ENCODE measurements at regions not wholly inside any gene's neighbourhood (a gene's known extent, or its start where the extent isn't known, plus 50 kb on each side); places are given as distances from the start of the nearest gene placed in this dataset.
"Not testable (repeated sequence)": the region's sequence is repeated elsewhere in the genome, so short reads cannot be mapped to it uniquely, and the experiment has no call there.

DNA sequence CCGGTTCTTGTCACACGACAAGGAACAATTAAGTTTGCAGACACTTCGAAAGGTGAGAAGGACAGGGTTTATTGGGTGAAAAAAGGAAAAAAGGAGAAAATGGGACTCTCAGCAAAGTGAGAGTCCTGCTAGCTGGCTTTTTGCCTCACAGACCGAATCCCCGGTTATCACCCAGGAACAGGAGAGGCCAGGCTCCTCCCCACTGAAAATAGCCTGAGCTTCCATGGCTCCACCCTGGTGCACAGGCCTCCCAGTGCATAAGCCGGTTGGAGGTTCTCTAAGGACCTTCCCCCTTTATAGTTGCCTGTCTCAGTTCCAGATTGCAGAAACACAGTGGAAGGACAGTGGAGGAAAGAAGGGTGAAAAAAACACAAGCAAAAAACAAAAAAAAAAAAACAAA is 571.7 kb downstream of the KCTD12 start:
- H3K36me3 ChIP-seq, result no peaks in the 10 kb centered on the region
- DNase-seq, result no peak
- intact Hi-C loops (cut with DNase I; ENCODE audit: low total_unique reads), result no loop called here
- H3K4me3 ChIP-seq, result no peak overlapping the region
- H3K9me3 ChIP-seq, result no peaks in the 10 kb centered on the region
- TF ChIP-seq POLR2A (IDR thresholded peaks at IDR 0.05), result no peak
- no peak overlapping the region for H3K27ac ChIP-seq
- no peaks in the 10 kb centered on the region for H3K27me3 ChIP-seq
- no peaks in the 10 kb centered on the region for H3K4me1 ChIP-seq

DNA sequence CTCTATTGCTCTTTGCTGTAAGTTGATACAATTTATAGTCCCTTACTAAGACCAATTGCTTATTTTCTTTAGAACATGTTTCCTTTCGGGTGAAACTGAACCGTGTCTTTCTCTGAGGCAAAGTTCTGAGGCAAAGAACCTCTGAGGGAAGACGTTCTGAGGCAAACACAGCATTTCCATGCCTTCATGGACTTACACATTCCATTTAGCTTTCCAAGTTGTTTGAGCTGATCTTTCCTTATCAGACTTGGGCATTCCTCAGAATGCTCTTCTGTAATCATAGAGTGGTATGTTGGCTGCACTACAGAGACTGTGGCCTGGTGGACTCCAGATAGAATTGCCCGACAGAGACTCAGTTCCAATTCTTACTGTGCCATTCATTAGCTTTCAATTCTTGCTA is 579.1 kb downstream of the KCTD12 start:
- no peaks in the 10 kb centered on the region for H3K4me1 ChIP-seq
- no peak overlapping the region for H3K27ac ChIP-seq
- no peaks in the 10 kb centered on the region for H3K36me3 ChIP-seq
- TF ChIP-seq, protein P1, sequence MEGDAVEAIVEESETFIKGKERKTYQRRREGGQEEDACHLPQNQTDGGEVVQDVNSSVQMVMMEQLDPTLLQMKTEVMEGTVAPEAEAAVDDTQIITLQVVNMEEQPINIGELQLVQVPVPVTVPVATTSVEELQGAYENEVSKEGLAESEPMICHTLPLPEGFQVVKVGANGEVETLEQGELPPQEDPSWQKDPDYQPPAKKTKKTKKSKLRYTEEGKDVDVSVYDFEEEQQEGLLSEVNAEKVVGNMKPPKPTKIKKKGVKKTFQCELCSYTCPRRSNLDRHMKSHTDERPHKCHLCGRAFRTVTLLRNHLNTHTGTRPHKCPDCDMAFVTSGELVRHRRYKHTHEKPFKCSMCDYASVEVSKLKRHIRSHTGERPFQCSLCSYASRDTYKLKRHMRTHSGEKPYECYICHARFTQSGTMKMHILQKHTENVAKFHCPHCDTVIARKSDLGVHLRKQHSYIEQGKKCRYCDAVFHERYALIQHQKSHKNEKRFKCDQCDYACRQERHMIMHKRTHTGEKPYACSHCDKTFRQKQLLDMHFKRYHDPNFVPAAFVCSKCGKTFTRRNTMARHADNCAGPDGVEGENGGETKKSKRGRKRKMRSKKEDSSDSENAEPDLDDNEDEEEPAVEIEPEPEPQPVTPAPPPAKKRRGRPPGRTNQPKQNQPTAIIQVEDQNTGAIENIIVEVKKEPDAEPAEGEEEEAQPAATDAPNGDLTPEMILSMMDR (IDR thresholded peaks at IDR 0.05), result no peak
- TF ChIP-seq POLR2A (IDR thresholded peaks at IDR 0.05), result no peak
- no peaks in the 10 kb centered on the region for H3K27me3 ChIP-seq
- H3K9me3 ChIP-seq, result no peaks in the 10 kb centered on the region
- DNase-seq, result no peak
- H3K4me3 ChIP-seq, result no peak overlapping the region
- intact Hi-C loops (cut with DNase I; ENCODE audit: low total_unique reads), result no loop called here

DNA sequence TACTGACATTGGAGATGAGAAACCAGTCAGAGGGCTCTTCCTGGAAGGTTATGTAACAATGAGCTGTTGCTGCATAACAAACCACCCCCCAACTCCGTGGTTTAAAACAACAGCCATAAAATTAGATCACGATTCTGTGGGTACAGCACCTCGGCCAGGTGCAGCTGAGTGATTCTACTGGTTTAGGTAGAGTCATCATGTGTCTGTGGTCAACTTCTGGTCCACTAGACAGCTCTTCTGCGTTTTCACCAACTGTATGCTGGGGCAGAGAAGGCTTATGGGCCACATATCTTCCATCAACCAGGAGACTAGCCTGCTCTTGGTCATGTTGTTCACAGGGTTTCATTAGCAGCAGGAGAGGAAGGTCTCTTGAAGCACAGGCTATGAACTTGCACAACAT is 585.5 kb downstream of the KCTD12 start:
- TF ChIP-seq POLR2A (IDR thresholded peaks at IDR 0.05), result no peak
- TF ChIP-seq, protein P1 (IDR thresholded peaks at IDR 0.05), result no peak
- Histone ChIP-seq H3K27me3 (no peaks in the 10 kb centered on the region), H3K27ac (no peak overlapping the region), H3K36me3 (no peaks in the 10 kb centered on the region), H3K4me1 (no peaks in the 10 kb centered on the region), H3K9me3 (no peaks in the 10 kb centered on the region), H3K4me3 (no peak overlapping the region)
- intact Hi-C loops (cut with DNase I; ENCODE audit: low total_unique reads), result no loop called here
- no peak for DNase-seq

DNA sequence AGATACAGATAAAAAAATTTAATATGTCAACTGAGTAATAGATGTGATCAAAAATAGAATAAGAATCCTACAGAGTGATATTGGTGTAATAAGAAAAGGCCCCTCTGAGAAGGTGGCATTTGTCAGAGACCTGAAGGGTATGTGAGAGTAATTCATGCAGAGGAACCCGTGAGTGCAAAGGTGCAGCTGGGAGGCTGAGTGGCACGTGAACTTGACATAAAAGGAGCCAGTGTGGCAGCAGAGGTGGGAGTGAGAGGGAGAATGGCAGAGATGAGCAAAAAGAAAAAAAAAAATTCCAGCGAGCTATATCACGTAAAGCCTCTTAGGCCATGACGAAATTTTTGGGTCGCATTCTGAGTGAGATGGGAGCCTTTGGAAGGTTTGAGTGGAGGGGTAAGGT is 588.9 kb downstream of the KCTD12 start:
- DNase-seq, result no peak
- H3K27me3 ChIP-seq, result no peaks in the 10 kb centered on the region
- no peaks in the 10 kb centered on the region for H3K36me3 ChIP-seq
- TF ChIP-seq POLR2A (IDR thresholded peaks at IDR 0.05), result no peak
- TF ChIP-seq, protein P1 (IDR thresholded peaks at IDR 0.05), result no peak
- intact Hi-C loops (cut with DNase I; ENCODE audit: low total_unique reads), result no loop called here
- no peaks in the 10 kb centered on the region for H3K9me3 ChIP-seq
- no peaks in the 10 kb centered on the region for H3K4me1 ChIP-seq
- no peak overlapping the region for H3K4me3 ChIP-seq
- H3K27ac ChIP-seq, result no peak overlapping the region

DNA sequence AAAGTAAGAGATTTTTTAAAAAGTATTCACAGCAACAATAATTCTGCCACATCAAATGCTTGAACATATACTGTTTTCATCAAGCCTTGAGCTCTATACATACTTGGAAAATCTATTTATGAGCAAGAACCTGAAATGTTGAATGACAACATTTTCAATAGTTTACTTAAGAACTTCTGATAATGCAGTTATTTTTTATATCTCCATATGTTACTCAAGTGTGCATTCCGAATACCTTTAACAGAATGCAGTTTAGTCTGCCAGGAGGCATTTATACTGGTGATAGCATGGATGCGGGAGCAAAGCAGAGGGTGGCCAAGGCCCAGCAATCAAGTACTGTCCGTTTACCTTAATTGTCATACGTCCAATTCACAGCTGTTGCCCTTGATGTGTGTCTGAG is 589.5 kb downstream of the KCTD12 start:
- H3K4me3 ChIP-seq, result no peak overlapping the region
- H3K9me3 ChIP-seq, result no peaks in the 10 kb centered on the region
- no peak overlapping the region for H3K27ac ChIP-seq
- no peaks in the 10 kb centered on the region for H3K4me1 ChIP-seq
- H3K27me3 ChIP-seq, result no peaks in the 10 kb centered on the region
- intact Hi-C loops (cut with DNase I; ENCODE audit: low total_unique reads), result no loop called here
- H3K36me3 ChIP-seq, result no peaks in the 10 kb centered on the region
- no peak for DNase-seq
- TF ChIP-seq, protein P1 (IDR thresholded peaks at IDR 0.05), result no peak
- no peak for TF ChIP-seq POLR2A (IDR thresholded peaks at IDR 0.05)

DNA sequence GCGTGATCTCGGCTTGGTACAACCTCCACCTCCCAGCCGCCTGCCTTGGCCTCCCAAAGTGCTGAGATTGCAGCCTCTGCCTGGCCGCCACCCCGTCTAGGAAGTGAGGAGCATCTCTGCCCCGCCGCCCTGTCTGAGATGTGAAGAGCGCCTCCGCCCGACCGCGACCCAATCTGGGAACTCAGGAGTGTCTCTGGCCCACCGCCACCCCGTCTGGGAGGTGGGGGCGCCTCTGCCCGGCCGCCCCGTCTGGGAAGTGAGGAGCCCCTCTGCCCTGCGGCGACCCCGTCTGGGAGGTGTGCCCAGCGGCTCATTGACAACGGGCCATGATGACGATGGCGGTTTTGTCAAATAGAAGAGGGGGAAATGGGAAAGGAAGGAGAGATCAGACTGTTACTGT is 591.2 kb downstream of the KCTD12 start:
- H3K36me3 ChIP-seq; H3K4me1 ChIP-seq; H3K27me3 ChIP-seq; H3K4me3 ChIP-seq; DNase-seq; H3K9me3 ChIP-seq; intact Hi-C loops (cut with DNase I; ENCODE audit: low total_unique reads); H3K27ac ChIP-seq: not testable (repeated sequence)
